HUES6 (cell line): ENCODE measurements at regions not wholly inside any gene's neighbourhood (a gene's known extent, or its start where the extent isn't known, plus 50 kb on each side); places are given as distances from the start of the nearest gene placed in this dataset.

Experiments
- H3K27ac ChIP-seq: 2 replicates; pipeline ENCODE4 v1.7.0; 2013; ENCODE audit warnings: low read depth, mild to moderate bottlenecking, low read length, inconsistent platforms
- H3K27me3 ChIP-seq: 2 replicates; pipeline ENCODE4 v1.6.1; 2013; ENCODE audit warnings: low read length; ENCODE audit not compliant: control insufficient read depth, insufficient read depth
- H3K36me3 ChIP-seq: 2 replicates; pipeline ENCODE4 v1.6.1; 2013; ENCODE audit warnings: low read length; ENCODE audit not compliant: control insufficient read depth, insufficient read depth
- H3K4me1 ChIP-seq: 2 replicates; pipeline ENCODE4 v1.6.1; 2013; ENCODE audit warnings: low read length; ENCODE audit not compliant: control insufficient read depth, insufficient read depth
- H3K4me3 ChIP-seq: 2 replicates; pipeline ENCODE4 v1.5.1; 2013; ENCODE audit warnings: low read depth, low read length
- H3K9ac ChIP-seq: one replicate; pipeline ENCODE4 v1.6.1; 2013; ENCODE audit warnings: mild to moderate bottlenecking, low read length
- H3K9me3 ChIP-seq: 2 replicates; pipeline ENCODE4 v1.6.1; 2013; ENCODE audit warnings: low read depth, low read length; ENCODE audit not compliant: control insufficient read depth, insufficient read depth

DNA sequence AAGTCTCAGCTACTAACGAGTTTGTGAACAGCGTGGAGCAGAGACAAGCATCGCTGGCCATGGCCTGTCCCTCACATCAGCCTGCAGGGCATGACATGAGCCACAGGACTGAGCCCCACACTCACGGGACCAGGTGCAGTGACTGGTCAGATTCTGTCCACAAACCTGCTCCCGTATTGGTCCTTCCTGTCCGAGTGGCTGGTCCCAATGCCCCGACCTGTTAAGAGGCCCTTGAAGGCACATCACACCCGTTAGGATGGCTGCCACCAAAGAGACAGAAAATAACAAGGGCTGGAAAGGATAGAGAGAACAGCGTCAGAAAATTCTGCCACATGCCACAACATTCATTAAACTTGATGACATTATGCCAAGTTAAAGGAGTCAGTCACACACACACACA, 403.2 kb upstream of the MYT1L start:
- no peak overlapping the region for H3K9ac ChIP-seq
- no peaks in the 10 kb centered on the region for H3K27me3 ChIP-seq
- no peaks in the 10 kb centered on the region for H3K9me3 ChIP-seq
- 0 out of 2 replicates have a peak, but pooled peaks cover 1% of the 10 kb centered on the region for H3K4me1 ChIP-seq
- H3K4me3 ChIP-seq, result no peak overlapping the region
- H3K36me3 ChIP-seq, result no peaks in the 10 kb centered on the region
- no peak overlapping the region for H3K27ac ChIP-seq

DNA sequence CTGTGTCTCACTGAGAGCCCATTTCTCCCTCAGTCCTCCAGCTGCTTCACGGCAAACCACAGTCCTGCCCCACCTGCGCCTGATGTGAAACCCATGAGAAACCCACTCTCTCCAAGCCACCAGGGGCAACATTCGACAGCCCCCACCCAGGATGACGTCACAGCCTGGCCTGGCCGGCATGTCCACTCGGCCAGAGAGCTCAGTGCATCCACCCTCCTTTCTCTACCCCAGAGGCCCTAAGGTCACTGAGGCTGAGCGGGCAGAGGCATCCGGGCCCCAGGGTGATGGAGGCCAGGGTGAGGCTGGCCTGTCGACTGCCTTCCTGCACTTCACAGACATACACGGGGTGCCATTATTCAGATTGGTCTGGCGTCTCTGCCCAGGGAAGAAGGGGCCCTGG, 402.7 kb upstream of the MYT1L start:
- H3K36me3 ChIP-seq, result no peaks in the 10 kb centered on the region
- no peaks in the 10 kb centered on the region for H3K27me3 ChIP-seq
- H3K9me3 ChIP-seq, result no peaks in the 10 kb centered on the region
- H3K9ac ChIP-seq, result no peak overlapping the region
- no peak overlapping the region for H3K27ac ChIP-seq
- H3K4me3 ChIP-seq, result no peak overlapping the region
- peaks cover 6% of the 10 kb centered on the region; the same call in 1 of the 2 replicates for H3K4me1 ChIP-seq

DNA sequence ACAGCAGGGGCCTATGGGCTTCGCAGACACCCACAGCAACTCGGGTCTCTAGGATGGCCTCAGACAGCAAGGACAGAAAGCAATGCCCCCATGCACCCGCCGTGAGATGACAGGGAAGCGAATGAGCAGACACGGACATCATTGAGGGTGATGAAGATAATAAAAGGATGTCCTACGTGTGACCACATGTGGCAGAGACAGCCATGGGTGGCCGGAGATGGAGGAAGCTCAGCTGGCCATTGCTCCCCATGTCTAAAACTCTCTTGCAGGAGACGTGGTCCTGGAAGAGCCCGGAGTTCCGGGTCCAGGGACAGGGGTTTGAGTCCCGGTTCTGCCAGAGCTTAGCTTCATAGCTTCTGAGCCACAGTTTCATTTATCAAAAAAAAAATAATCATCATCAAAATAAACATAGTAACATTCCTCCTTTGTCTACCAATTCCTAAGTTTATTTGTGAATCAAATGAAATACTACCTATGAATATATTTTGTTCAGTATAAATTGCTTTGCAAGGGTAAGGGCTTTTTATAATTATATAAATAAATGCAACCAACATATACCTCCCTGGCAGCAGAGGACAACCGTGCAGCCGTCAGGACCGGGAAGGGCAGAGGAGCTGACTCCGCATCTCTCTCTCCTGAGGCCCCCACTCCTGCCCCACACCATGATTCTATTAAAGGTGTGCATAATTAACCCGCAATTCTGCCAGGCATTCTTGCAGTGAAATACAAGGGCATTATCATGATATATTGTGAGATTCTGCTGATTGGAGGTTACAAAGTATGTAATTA, 401.4 kb upstream of the MYT1L start:
- no peaks in the 10 kb centered on the region for H3K9me3 ChIP-seq

DNA sequence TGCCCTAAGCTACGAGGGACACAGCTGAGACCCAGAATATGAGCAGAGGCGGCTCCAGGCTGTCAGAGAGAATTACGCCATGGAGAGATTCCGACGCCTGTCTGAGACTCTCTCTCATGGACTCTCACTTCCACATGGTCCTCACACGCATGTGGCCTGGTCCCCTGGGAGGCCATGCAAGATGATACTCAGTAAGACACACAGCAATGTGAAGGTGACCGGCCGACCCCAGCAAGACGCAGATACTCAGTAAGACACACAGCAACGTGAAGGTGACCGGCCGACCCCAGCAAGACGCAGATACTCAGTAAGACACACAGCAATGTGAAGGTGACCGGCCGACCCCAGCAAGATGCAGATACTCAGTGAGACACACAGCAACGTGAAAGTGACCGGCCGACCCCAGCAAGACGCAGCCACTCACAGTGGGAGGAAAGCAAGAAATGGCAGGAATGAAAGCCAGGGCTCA, 400.8 kb upstream of the MYT1L start:
- H3K27me3 ChIP-seq, result no peaks in the 10 kb centered on the region
- no peaks in the 10 kb centered on the region for H3K36me3 ChIP-seq
- no peaks in the 10 kb centered on the region for H3K9me3 ChIP-seq

More for the DNA sequence above, 401.4 kb upstream of the MYT1L start:
- Histone ChIP-seq H3K27me3 (no peaks in the 10 kb centered on the region), H3K4me3 (no peak overlapping the region), H3K4me1 (peaks cover 15% of the 10 kb centered on the region), H3K9ac (no peak overlapping the region), H3K27ac (no peak overlapping the region), H3K36me3 (no peaks in the 10 kb centered on the region)

DNA sequence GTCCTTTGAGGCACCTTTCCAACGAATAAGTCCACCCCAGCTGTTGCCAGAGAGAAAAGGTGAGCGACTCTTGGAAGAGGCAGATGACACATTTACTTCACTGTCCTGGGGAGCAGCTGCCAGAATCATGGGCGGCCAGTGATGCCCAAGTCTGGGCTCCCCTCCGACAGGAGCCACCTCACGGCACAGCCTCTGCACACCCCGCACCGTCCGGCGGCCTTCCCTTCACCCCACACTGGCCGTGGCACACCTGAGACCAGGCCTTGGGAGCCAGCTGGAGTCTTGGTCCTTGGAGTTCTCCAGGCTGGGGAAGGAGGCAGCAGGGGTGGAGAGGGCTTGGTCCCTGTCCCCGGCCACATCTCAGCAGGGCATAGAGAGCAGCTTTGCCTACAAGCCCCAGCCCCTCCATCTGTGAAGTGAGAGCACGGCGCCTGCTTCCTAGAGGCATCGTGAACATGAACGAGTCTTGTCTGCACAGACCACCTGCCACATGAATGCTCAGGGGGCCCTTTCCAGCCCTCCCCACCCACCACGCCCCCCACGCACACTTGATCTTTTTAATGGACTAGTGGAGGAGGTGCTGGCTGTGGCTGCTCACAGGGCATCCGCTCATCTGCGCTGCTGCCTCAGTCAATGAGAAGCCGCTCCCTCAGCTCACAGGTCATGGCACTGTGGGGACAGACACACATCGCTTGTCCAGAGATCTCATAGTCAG, 400.2 kb upstream of the MYT1L start:
- Histone ChIP-seq H3K27me3 (no peaks in the 10 kb centered on the region), H3K27ac (no peak overlapping the region), H3K4me1 (peaks cover 20% of the 10 kb centered on the region), H3K9ac (no peak overlapping the region), H3K36me3 (no peaks in the 10 kb centered on the region), H3K4me3 (no peak overlapping the region), H3K9me3 (no peaks in the 10 kb centered on the region)

More for the DNA sequence above, 400.8 kb upstream of the MYT1L start:
- Histone ChIP-seq H3K4me1 (peaks cover 20% of the 10 kb centered on the region), H3K9ac (no peak overlapping the region), H3K27ac (no peak overlapping the region), H3K4me3 (no peak overlapping the region)

DNA sequence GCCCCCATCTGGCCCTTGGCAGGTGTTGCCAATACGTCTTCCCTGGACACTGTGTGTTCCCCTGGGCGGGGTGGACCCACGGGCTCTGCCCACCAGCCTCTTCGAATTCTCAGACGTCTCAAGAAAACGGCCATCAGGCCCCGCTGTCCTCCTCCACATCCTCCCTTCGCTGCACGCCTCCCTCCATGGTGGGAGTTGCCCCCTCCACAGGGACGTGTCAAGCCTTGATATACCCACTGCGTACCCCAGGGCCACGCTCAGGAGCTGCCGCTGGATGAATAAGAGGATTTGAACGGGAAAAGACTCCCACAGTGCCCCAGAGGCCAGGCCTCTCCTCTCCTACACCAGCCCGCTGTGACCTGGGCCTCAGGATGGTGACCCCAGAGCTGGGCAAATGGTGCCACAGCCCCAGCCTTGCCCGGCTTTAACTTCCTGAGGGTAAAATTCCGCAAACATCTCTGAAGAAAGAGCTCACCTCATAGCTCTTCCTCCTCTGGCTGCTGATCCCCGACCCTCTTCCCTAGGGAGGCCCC, 399.3 kb upstream of the MYT1L start:
- no peak overlapping the region for H3K4me3 ChIP-seq
- no peak overlapping the region for H3K27ac ChIP-seq
- H3K9me3 ChIP-seq, result no peaks in the 10 kb centered on the region
- no peaks in the 10 kb centered on the region for H3K36me3 ChIP-seq
- no peak overlapping the region for H3K9ac ChIP-seq
- 0 out of 2 replicates have a peak, but pooled peaks cover 4% of the 10 kb centered on the region for H3K27me3 ChIP-seq
- peaks cover 20% of the 10 kb centered on the region for H3K4me1 ChIP-seq

DNA sequence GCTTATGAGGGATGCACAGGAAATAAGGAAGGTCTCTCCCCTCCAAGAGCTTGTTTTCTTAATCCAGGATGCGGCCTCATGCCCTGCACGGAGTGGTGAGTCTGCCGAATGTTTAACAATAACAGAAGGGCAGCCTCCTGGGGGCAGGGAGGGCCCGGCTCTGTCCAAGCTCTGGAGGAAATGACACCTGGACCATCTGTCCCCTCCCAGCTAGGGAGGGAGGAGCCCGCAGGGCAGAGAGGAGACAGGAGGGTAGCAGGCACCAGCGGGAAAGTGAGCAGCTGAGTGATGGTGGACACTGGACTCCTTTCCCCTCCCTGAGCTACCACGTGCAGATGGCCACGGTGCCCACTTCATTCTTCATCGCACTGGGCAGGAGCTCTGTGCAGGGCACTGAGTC, 398.2 kb upstream of the MYT1L start:
- H3K27me3 ChIP-seq, result 0 out of 2 replicates have a peak, but pooled peaks cover 4% of the 10 kb centered on the region

DNA sequence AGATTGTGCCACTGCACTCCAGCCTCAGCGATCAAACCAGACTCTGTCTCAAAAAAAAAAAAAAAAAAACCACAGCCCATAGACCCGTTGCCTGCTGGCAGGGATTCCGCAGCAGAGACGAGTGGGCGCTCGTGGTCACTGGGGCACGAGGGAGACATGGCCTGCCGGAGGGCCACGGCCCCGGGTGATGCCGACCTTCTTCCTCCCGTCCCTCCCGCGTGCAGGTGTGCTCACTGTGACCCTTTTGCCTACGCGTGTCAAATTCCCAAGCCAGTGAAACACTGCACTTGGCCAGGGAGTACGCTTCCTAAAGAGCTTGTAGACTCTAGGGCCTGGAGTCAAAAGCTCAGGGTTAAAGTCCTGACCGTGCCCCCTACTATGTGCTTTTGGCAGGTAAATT, 397.6 kb upstream of the MYT1L start:
- H3K36me3 ChIP-seq, result no peaks in the 10 kb centered on the region
- peaks cover 20% of the 10 kb centered on the region for H3K4me1 ChIP-seq
- no peak overlapping the region for H3K9ac ChIP-seq
- 0 out of 2 replicates have a peak, but pooled peaks cover 4% of the 10 kb centered on the region for H3K27me3 ChIP-seq
- H3K9me3 ChIP-seq, result no peaks in the 10 kb centered on the region
- H3K4me3 ChIP-seq, result no peak overlapping the region
- no peak overlapping the region for H3K27ac ChIP-seq

More for the DNA sequence above, 398.2 kb upstream of the MYT1L start:
- H3K9ac ChIP-seq, result no peak overlapping the region
- H3K4me3 ChIP-seq, result no peak overlapping the region
- H3K9me3 ChIP-seq, result no peaks in the 10 kb centered on the region
- H3K4me1 ChIP-seq, result peaks cover 20% of the 10 kb centered on the region
- no peaks in the 10 kb centered on the region for H3K36me3 ChIP-seq
- H3K27ac ChIP-seq, result no peak overlapping the region

DNA sequence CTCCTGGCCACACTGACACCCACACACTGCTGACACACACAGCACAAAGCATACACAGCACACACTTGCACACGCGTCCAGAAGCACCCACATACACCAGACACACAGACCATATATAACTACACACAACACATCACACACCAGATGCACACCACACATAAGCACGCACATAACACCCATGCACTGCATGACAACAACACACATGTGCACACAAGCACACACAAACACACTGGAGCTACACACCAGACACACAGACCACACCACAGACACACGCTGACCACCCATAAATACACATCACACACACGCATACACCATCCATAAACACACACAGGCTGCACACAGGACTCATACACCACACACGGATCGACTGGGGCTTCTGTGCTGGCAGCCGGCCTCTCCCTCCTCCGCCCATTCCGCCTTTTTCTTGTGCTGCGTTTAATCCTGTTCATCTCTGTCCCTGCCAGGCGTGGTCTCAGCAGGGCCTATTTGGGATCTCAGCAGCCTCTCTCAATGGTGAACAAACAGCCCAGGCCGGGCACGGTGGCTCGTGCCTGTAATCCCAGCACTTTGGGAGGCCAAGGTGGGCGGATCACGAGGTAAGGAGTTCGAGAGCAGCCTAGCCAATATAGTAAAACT, 396.9 kb upstream of the MYT1L start:
- no peaks in the 10 kb centered on the region for H3K36me3 ChIP-seq
- H3K4me1 ChIP-seq, result peaks cover 20% of the 10 kb centered on the region
- H3K4me3 ChIP-seq, result no peak overlapping the region
- H3K27ac ChIP-seq, result no peak overlapping the region
- H3K9me3 ChIP-seq, result no peaks in the 10 kb centered on the region
- H3K27me3 ChIP-seq, result 0 out of 2 replicates have a peak, but pooled peaks cover 4% of the 10 kb centered on the region
- H3K9ac ChIP-seq, result no peak overlapping the region

DNA sequence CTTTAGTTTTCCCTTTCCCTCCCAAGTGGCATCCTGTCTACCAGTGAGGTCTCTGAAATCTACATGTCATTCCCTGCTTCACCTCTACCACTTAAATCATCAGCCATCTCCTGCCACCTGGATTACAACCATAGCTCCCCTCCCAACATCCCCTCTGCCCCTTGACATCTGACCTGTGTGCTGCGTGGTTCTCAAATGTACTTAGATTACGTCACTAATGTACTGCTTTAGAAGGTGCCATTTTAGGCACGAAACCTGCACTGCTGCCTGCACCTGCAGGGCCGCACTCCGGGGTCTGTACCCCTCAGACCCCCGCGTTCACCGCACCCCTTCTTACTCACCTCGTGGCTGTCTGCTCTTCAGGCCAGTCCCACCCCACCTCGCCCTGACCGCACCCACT, 395.1 kb upstream of the MYT1L start:
- Histone ChIP-seq H3K27me3 (0 out of 2 replicates have a peak, but pooled peaks cover 4% of the 10 kb centered on the region), H3K9me3 (no peaks in the 10 kb centered on the region), H3K9ac (no peak overlapping the region), H3K4me1 (peaks cover 20% of the 10 kb centered on the region), H3K27ac (no peak overlapping the region), H3K4me3 (no peak overlapping the region), H3K36me3 (no peaks in the 10 kb centered on the region)
